ENCODE measurements at regions not wholly inside any gene's neighbourhood (a gene's known extent, or its start where the extent isn't known, plus 50 kb on each side); places are given as distances from the start of the nearest gene placed in this dataset.
"Not testable (repeated sequence)": the region's sequence is repeated elsewhere in the genome, so short reads cannot be mapped to it uniquely, and the experiment has no call there.

- no peak for DNase-seq
These were observed 1394.9 kb upstream of the PRR20A start for GRCh38 chr13:55745828-55746227.

- no peak for DNase-seq
These were observed 1378.7 kb upstream of the PRR20A start for GRCh38 chr13:55761986-55762385.

GRCh38 chr13:55777612-55778011, 1363.1 kb upstream of the PRR20A start:
- no peak for DNase-seq

- no peak for DNase-seq
These were observed 1356.9 kb upstream of the PRR20A start for GRCh38 chr13:55783841-55784240.

- no peak for DNase-seq
These were observed 1352.2 kb upstream of the PRR20A start for GRCh38 chr13:55788548-55788947.

- DNase-seq: no peak
These were observed 1348.0 kb upstream of the PRR20A start for GRCh38 chr13:55792544-55793193.

- DNase-seq: no peak
These were observed 1325.2 kb upstream of the PRR20A start for GRCh38 chr13:55815458-55816033.

GRCh38 chr13:55816976-55817601, 1323.6 kb upstream of the PRR20A start:
- DNase-seq: no peak

- no peak for DNase-seq
These were observed 1319.9 kb upstream of the PRR20A start for GRCh38 chr13:55820817-55821216.

- DNase-seq: no peak
These were observed 1271.1 kb upstream of the PRR20A start for GRCh38 chr13:55869648-55870047.

- DNase-seq: no peak
These were observed 1253.2 kb upstream of the PRR20A start for GRCh38 chr13:55887561-55887960.

GRCh38 chr13:55893540-55893939, 1247.2 kb upstream of the PRR20A start:
- DNase-seq: no peak

- DNase-seq: no peak
These were observed 1203.5 kb upstream of the PRR20A start for GRCh38 chr13:55937180-55937579.

GRCh38 chr13:55948175-55948574, 1192.5 kb upstream of the PRR20A start:
- no peak for DNase-seq

- DNase-seq: no peak
These were observed 1176.8 kb upstream of the PRR20A start for GRCh38 chr13:55963934-55964333.

- DNase-seq: no peak
These were observed 1173.7 kb upstream of the PRR20A start for GRCh38 chr13:55967055-55967454.

GRCh38 chr13:55977436-55977835, 1163.3 kb upstream of the PRR20A start:
- DNase-seq: no peak

GRCh38 chr13:55981381-55981780, 1159.3 kb upstream of the PRR20A start:
- DNase-seq: no peak

GRCh38 chr13:55984026-55984425, 1156.7 kb upstream of the PRR20A start:
- DNase-seq: not testable (repeated sequence)

- no peak for DNase-seq
These were observed 1150.1 kb upstream of the PRR20A start for GRCh38 chr13:55990631-55991030.

- no peak for DNase-seq
These were observed 1149.1 kb upstream of the PRR20A start for GRCh38 chr13:55991666-55992065.

GRCh38 chr13:55992145-55992544, 1148.6 kb upstream of the PRR20A start:
- DNase-seq: no peak

- DNase-seq: no peak
These were observed 1141.0 kb upstream of the PRR20A start for GRCh38 chr13:55999709-56000108.

- no peak for DNase-seq
These were observed 1131.3 kb upstream of the PRR20A start for GRCh38 chr13:56009418-56009817.

GRCh38 chr13:56012644-56013043, 1128.1 kb upstream of the PRR20A start:
- DNase-seq: no peak

Measured in activated gamma-delta T cell (primary cell).